Type B pancreatic cell (in vitro differentiated cells): ENCODE measurements at regions not wholly inside any gene's neighbourhood (a gene's known extent, or its start where the extent isn't known, plus 50 kb on each side); places are given as distances from the start of the nearest gene placed in this dataset.

Experiments used
- DNase-seq: peaks from one replicate; pipeline ENCODE4 v3.0.0; 2021; ENCODE audit warnings: mixed read lengths; ENCODE audit not compliant: unreplicated experiment; ENCODE audit errors: extremely low spot score
- H3K27ac Mint-ChIP-seq: 2 replicates; pipeline ENCODE4 v1.8.0; 2021; ENCODE audit warnings: mild to moderate bottlenecking, mixed read lengths
- H3K27me3 Mint-ChIP-seq: 2 replicates; pipeline ENCODE4 v1.8.0; 2021; ENCODE audit warnings: mixed read lengths
- H3K36me3 Mint-ChIP-seq: 2 replicates; pipeline ENCODE4 v1.8.0; 2021; ENCODE audit warnings: mixed read lengths
- H3K4me1 Mint-ChIP-seq: one replicate; pipeline ENCODE4 v1.8.0; 2021; ENCODE audit warnings: mixed read lengths; ENCODE audit not compliant: unreplicated experiment
- H3K4me3 Mint-ChIP-seq: 2 replicates; pipeline ENCODE4 v1.8.0; 2021; ENCODE audit warnings: mild to moderate bottlenecking, mixed read lengths
- H3K9me3 Mint-ChIP-seq: 2 replicates; pipeline ENCODE4 v1.8.0; 2021; ENCODE audit warnings: mixed read lengths
- CTCF ChIP-seq: fragments of 200-600 bp; sonication (generic); conservative IDR thresholded peaks from 2 replicates; pipeline ENCODE4 v1.5.0; 2021; ENCODE audit warnings: antibody characterized with exemption, mild to moderate bottlenecking

GRCh38 chr19:29294343-29294811 is 81.4 kb upstream of the UQCRFS1 start:
- H3K27me3 Mint-ChIP-seq: peaks cover 54% of the 10 kb centered on the region
- no peak overlapping the region for H3K4me3 Mint-ChIP-seq
- peaks cover 6% of the 10 kb centered on the region for H3K4me1 Mint-ChIP-seq
- no peak for TF ChIP-seq CTCF
- H3K9me3 Mint-ChIP-seq: no peaks in the 10 kb centered on the region
- H3K36me3 Mint-ChIP-seq: no peaks in the 10 kb centered on the region
- no peak overlapping the region for H3K27ac Mint-ChIP-seq
- DNase-seq: no peak

- Mint-ChIP-seq H3K4me1 (peaks cover 6% of the 10 kb centered on the region), H3K27ac (no peak overlapping the region), H3K4me3 (no peak overlapping the region), H3K9me3 (no peaks in the 10 kb centered on the region), H3K27me3 (peaks cover 50% of the 10 kb centered on the region), H3K36me3 (no peaks in the 10 kb centered on the region)
- no peak for DNase-seq
- TF ChIP-seq CTCF: no peak
These were observed 82.3 kb upstream of the UQCRFS1 start for GRCh38 chr19:29295285-29295684.

GRCh38 chr19:29297381-29297780 is 84.4 kb upstream of the UQCRFS1 start:
- H3K27ac Mint-ChIP-seq: no peak overlapping the region
- no peak for DNase-seq
- no peak for TF ChIP-seq CTCF
- peaks cover 52% of the 10 kb centered on the region for H3K27me3 Mint-ChIP-seq
- H3K9me3 Mint-ChIP-seq: no peaks in the 10 kb centered on the region
- H3K4me1 Mint-ChIP-seq: no peaks in the 10 kb centered on the region
- H3K4me3 Mint-ChIP-seq: no peak overlapping the region
- no peaks in the 10 kb centered on the region for H3K36me3 Mint-ChIP-seq

GRCh38 chr19:29299416-29300380 is 86.7 kb upstream of the UQCRFS1 start:
- peaks cover 58% of the 10 kb centered on the region for H3K27me3 Mint-ChIP-seq
- H3K4me3 Mint-ChIP-seq: no peak overlapping the region
- no peak for TF ChIP-seq CTCF
- no peak overlapping the region for H3K27ac Mint-ChIP-seq
- no peaks in the 10 kb centered on the region for H3K4me1 Mint-ChIP-seq
- DNase-seq: no peak
- no peaks in the 10 kb centered on the region for H3K36me3 Mint-ChIP-seq
- H3K9me3 Mint-ChIP-seq: no peaks in the 10 kb centered on the region

- H3K4me1 Mint-ChIP-seq: no peaks in the 10 kb centered on the region
- no peaks in the 10 kb centered on the region for H3K9me3 Mint-ChIP-seq
- H3K27me3 Mint-ChIP-seq: peaks cover 60% of the 10 kb centered on the region
- no peaks in the 10 kb centered on the region for H3K36me3 Mint-ChIP-seq
- no peak for TF ChIP-seq CTCF
- H3K4me3 Mint-ChIP-seq: no peak overlapping the region
- H3K27ac Mint-ChIP-seq: no peak overlapping the region
- no peak for DNase-seq
These were observed 89.3 kb upstream of the UQCRFS1 start for GRCh38 chr19:29302002-29302928.
